GM13976 (cell line): ENCODE measurements at regions not wholly inside any gene's neighbourhood (a gene's known extent, or its start where the extent isn't known, plus 50 kb on each side); places are given as distances from the start of the nearest gene placed in this dataset.

ENCODE experiments used
- DNase-seq: peaks from one replicate; pipeline ENCODE4 v3.0.0; 2012; ENCODE audit warnings: low spot score
- in situ Hi-C: fragments of 300-500 bp; cut with MboI; formaldehyde crosslinking; loops from one replicate; pipeline ENCODE4 v1.12.0; 2022; ENCODE audit warnings: low sequenced_read_pairs, mixed read lengths, inconsistent platforms; ENCODE audit not compliant: unreplicated experiment
- TF ChIP-seq, protein P1 (sequence below): IDR thresholded peaks from 2 replicates; pipeline ENCODE4 v1.5.1; 2012; ENCODE audit warnings: borderline replicate concordance, mild to moderate bottlenecking; ENCODE audit not compliant: insufficient read depth; ENCODE audit errors: extremely low read depth, missing control alignments, control extremely low read depth

DNA sequence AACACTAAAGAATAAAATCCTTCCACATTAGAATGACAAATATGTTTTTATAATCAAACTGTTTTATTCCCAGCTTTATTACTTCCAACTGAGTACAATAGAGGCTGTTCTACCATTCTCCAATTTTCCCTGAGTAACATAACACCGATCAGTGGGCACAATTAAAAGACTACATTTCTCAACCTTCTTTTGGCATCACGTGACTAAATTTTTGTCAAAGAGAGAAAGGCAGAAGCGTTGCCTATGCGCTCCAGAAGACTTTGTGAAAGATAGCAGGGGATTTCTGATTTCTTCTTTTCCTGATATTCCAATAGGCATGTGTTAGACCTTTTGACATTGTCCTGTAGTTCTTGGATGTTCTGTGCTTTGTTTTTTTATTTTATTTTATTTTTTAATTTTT, 1705.6 kb upstream of the PCDH7 start:
- TF ChIP-seq, protein P1, sequence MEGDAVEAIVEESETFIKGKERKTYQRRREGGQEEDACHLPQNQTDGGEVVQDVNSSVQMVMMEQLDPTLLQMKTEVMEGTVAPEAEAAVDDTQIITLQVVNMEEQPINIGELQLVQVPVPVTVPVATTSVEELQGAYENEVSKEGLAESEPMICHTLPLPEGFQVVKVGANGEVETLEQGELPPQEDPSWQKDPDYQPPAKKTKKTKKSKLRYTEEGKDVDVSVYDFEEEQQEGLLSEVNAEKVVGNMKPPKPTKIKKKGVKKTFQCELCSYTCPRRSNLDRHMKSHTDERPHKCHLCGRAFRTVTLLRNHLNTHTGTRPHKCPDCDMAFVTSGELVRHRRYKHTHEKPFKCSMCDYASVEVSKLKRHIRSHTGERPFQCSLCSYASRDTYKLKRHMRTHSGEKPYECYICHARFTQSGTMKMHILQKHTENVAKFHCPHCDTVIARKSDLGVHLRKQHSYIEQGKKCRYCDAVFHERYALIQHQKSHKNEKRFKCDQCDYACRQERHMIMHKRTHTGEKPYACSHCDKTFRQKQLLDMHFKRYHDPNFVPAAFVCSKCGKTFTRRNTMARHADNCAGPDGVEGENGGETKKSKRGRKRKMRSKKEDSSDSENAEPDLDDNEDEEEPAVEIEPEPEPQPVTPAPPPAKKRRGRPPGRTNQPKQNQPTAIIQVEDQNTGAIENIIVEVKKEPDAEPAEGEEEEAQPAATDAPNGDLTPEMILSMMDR = no peak
- in situ Hi-C loops = no loop called here
- DNase-seq = no peak

DNA sequence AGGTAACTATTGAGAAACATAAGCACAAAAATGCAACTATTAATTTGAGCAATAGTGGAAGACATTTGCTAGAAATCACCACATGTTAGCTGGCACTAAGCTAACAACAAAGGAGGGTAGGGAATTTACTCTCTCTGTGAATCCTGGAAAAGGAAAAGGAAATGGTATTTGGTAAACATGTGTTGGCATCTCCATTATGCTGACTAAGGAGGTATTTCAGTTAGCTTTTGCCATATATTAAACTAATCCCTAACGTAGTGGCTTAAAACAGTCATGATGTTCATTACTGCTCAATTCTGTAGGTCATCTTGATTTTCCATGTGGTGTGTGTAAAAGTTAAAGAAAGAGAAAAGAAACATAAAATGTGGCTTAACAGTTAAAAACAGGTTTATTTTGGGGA, 1686.5 kb upstream of the PCDH7 start:
- in situ Hi-C loops = no loop called here
- TF ChIP-seq, protein P1 = no peak
- no peak for DNase-seq

DNA sequence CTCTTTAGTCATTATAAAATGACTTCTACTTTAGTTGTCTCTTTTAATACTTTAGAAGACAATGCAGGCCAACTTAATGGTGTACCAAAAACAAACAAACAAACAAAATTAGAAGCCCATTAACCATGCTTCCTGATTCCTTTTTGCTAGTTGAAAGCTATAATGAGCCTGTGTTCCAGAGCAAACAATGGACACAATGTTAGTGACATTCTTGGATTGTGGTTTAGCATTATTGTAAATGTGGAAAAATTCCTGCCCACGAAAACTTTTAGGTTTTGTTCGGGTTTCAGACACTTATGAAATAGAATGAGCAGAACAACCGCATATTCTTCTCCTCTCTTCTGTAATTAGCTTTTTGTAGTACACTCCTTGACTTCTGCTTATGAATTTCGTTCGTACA, 1682.7 kb upstream of the PCDH7 start:
- TF ChIP-seq, protein P1 = no peak
- DNase-seq = no peak
- in situ Hi-C loops = no loop called here

DNA sequence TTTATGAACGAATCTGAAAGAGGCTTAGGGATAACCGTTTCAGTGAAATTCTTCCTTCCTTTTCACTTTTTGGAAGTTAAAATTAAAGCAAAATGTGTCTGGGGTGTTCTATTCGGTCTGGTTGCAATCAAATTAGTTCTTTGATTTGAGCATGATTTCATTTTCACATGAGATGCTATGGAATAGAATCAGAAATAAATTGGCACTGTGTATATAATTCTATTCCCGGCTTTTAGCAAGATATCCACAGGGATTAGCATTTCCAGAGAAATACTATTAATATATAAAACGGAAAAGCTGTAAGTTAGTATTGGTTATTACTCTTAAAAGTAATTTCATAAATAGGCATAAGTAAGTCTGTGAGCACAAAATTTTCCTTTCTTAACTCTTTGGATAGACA, 1676.8 kb upstream of the PCDH7 start:
- in situ Hi-C loops = no loop called here
- TF ChIP-seq, protein P1 = no peak
- DNase-seq = no peak

DNA sequence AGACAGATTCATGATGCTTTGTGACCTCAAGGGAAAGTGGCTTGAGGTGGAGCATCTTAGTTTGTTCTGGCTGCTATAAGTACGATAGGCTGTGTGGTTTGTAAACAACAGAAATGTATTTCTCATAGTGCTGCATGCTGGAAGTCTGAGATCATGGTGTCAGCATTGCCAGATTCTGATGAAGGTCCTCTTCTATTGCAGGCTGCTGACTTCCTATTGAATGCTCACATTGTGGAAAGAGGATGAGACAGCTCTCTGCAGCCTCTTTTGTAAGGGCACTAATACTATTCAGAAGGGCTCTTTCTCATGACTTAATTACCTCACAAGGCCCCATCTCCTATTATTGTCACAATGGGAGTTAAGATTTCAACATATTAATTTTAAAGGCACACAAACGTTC, 1674.0 kb upstream of the PCDH7 start:
- in situ Hi-C loops = no loop called here
- TF ChIP-seq, protein P1 = no peak
- DNase-seq = no peak

- in situ Hi-C loops = no loop called here
- no peak for DNase-seq
- TF ChIP-seq, protein P1 = no peak
Observed at GRCh38 chr4:29046781-29047180, 1673.4 kb upstream of the PCDH7 start.
